GM13976 (cell line): ENCODE measurements at regions not wholly inside any gene's neighbourhood (a gene's known extent, or its start where the extent isn't known, plus 50 kb on each side); places are given as distances from the start of the nearest gene placed in this dataset.

Experiments used
- DNase-seq: peaks from one replicate; pipeline ENCODE4 v3.0.0; 2012; ENCODE audit warnings: low spot score
- in situ Hi-C: fragments of 300-500 bp; cut with MboI; formaldehyde crosslinking; loops from one replicate; pipeline ENCODE4 v1.12.0; 2022; ENCODE audit warnings: low sequenced_read_pairs, mixed read lengths, inconsistent platforms; ENCODE audit not compliant: unreplicated experiment
- TF ChIP-seq, protein P1 (sequence below): IDR thresholded peaks from 2 replicates; pipeline ENCODE4 v1.5.1; 2012; ENCODE audit warnings: borderline replicate concordance, mild to moderate bottlenecking; ENCODE audit not compliant: insufficient read depth; ENCODE audit errors: extremely low read depth, missing control alignments, control extremely low read depth

DNA sequence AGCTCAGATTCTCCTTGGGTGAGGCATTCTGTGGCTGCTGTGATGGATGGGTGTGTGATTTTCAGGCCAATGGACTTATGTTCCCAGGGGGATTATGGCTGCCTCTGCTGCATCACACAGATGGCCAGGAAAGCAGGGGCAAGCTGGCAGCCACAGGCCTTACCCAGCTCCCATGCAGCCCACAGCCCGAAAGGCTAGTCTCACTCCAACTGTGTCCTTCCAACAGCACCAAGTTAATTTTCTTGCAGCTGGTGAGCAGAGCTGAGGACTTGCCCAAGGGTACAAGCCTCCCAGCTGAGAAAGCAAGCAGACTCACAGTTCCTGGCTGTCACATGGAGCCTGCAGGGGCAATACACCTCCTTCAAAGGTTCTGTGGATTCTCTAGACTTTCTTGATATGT lies 155.2 kb upstream of the KHDRBS2 start:
- TF ChIP-seq, protein P1, sequence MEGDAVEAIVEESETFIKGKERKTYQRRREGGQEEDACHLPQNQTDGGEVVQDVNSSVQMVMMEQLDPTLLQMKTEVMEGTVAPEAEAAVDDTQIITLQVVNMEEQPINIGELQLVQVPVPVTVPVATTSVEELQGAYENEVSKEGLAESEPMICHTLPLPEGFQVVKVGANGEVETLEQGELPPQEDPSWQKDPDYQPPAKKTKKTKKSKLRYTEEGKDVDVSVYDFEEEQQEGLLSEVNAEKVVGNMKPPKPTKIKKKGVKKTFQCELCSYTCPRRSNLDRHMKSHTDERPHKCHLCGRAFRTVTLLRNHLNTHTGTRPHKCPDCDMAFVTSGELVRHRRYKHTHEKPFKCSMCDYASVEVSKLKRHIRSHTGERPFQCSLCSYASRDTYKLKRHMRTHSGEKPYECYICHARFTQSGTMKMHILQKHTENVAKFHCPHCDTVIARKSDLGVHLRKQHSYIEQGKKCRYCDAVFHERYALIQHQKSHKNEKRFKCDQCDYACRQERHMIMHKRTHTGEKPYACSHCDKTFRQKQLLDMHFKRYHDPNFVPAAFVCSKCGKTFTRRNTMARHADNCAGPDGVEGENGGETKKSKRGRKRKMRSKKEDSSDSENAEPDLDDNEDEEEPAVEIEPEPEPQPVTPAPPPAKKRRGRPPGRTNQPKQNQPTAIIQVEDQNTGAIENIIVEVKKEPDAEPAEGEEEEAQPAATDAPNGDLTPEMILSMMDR = no peak
- no peak for DNase-seq
- in situ Hi-C loops = no loop called here

DNA sequence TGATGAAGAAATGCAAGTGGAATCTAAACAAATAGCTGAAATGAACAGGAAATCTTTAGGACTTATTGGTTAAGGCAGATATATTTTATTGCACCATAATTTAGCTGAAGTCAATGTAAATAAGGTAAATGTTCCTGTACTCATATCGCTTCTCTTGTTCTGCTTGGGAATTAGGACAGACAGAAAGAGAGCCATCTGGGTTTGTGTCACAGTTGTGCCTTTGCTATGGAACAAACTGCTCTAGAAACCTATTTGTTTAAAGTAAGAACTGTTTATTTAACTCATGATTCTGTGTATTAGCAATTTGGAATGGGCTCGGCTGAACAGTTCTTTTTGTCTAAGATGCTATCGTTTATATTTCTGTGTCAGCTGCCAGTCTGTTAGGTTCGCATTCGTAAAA lies 143.8 kb upstream of the KHDRBS2 start:
- TF ChIP-seq, protein P1 = no peak
- DNase-seq = no peak
- in situ Hi-C loops = no loop called here

DNA sequence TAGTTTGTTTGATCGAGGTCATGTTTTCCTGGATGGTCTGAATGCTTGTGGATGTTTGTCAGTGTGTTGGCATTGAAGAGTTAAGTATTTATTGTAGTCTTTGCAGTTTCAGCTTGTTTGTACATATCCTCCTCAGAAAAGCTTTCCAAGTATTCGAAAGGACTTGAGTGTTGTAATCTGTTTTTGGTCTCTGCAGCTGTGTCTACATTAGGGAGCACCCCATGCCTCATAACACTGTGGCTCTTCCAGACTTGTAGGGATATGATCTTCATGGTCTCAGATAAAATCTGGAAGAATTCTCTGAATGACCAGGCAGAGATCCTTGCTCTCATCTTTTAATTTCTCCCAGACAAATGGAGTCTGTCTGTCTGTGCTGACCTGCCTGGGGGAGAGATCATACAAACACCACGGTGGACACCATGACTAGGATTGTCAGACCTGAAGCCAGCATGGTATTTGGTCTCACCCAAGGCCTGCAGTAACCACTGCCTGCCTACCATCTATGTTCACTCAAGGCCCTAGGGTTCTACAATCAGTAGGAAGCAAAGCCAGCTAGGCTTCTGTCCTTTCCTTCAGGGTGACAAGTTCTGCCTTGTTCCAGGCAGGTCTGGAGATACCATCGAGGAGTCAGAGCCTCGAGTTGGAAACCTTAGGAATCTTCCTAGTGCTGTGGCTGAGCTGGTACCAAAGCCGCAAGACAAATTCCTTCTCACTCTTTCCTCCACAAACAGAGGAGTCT lies 114.7 kb upstream of the KHDRBS2 start:
- in situ Hi-C loops = no loop called here
- no peak for DNase-seq
- TF ChIP-seq, protein P1 = no peak

DNA sequence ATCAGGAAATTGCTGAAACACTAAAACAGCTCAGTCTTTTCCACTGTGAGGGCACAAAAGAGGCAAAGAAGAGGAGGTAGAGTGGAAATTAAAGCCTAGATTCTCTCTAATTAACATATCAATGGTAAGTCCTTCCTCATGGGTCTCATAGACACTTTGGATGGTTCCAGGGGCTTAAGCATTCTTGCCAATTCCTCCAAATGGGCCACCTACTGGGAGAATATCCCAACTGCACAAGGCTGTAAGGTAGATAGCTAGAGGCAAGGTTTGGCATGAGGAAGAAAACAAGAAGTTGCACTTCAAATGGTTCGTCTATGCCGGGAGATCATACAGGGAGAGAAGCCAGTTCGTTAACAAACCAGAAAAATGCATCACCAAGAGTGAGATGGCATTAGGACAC lies 107.6 kb upstream of the KHDRBS2 start:
- in situ Hi-C loops = no loop called here
- no peak for DNase-seq
- TF ChIP-seq, protein P1 = no peak

DNA sequence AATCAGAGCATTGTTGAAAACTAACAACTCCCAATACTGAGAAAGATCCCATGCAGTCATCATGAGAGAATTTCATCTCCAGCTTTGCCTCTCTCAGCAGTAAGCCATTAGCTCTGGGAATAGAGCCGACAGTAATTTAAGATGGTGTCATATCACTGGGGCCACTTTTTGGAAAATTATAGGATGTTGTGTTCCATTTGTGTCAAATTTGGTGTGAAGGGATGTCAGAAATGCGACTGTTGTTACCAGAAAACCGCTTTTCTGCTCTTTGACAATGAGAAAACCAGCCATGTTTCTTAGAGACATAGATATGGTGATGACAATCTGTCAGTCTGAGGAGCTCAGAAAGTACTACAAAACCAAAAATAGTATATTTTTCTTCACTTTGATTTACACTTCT lies 106.3 kb upstream of the KHDRBS2 start:
- in situ Hi-C loops = no loop called here

DNA sequence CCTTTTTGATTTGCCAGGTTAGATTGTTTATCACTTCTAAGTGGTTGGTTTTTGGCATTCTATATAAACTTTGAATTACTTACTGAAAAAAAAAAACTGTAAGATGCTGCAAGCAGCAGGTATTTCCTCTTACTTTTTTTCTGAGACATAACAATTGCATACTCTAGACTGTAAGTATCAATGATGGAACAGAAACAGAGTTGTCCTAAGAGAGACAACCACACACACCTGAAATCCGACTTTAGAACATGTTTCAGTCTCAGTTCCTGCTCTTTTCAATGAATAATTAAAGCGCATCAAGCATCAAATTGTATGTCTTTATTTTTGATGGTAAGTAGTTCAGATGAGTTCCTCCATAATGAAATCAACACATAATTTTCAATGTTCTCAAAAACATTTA lies 105.3 kb upstream of the KHDRBS2 start:
- TF ChIP-seq, protein P1 = no peak
- in situ Hi-C loops = no loop called here
- no peak for DNase-seq

More for the DNA sequence above, 106.3 kb upstream of the KHDRBS2 start:
- TF ChIP-seq, protein P1 = no peak
- DNase-seq = no peak
